Erythroblast (primary cell): ENCODE measurements at regions not wholly inside any gene's neighbourhood (a gene's known extent, or its start where the extent isn't known, plus 50 kb on each side); places are given as distances from the start of the nearest gene placed in this dataset.

Experiments
- DNase-seq, 2 experiments: peaks; one replicate each; lab custom pipeline; 2025; lab: John Stamatoyannopoulos, UW
- GATA1 ChIP-seq: IDR thresholded peaks from 2 replicates; pipeline ENCODE4 v1.6.1; 2011; ENCODE audit warnings: low read depth, mild to moderate bottlenecking, control low read depth, low read length, moderate library complexity
- POLR2A ChIP-seq: IDR thresholded peaks from 2 replicates; pipeline ENCODE4 v1.6.1; 2011; ENCODE audit warnings: mild to moderate bottlenecking, low read length

- DNase-seq = no peak
- TF ChIP-seq POLR2A (no peak), GATA1 (no peak)
Measured at GRCh38 chr2:12597610-12598009, 119.1 kb upstream of the TRIB2 start.

GRCh38 chr2:12602661-12603060, 114.1 kb upstream of the TRIB2 start:
- no peak for TF ChIP-seq POLR2A
- no peak for TF ChIP-seq GATA1
- no peak for DNase-seq

DNA sequence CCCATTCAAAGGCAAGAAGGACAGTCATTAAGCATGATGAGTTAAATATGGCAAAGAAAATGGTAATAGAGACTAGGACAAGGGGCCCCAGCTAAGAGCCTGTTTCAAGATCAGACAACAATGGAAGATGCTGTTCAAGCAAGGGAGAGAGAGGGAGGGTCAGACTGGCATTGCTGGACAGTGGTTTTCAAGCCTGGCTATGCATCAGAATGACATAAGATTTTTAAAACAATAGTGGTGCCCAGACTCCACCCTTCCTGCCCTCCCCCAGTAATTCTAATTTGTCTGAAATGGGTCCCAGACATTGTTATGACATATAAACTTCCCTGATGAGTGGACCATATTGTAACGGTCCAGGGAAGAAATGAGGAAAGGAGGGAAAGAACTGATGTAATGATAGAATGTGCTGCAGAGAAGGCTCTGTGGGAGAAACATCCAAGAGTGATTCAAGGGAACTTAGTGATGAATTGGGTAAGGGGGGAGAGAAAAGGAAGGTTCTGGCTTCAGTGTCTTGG, 112.9 kb upstream of the TRIB2 start:
- TF ChIP-seq GATA1 (no peak), POLR2A (no peak)
- DNase-seq = no peak

- TF ChIP-seq POLR2A = no peak
- TF ChIP-seq GATA1 = no peak
Measured at GRCh38 chr2:12604341-12604740, 112.4 kb upstream of the TRIB2 start.

GRCh38 chr2:12605366-12605765, 111.4 kb upstream of the TRIB2 start:
- no peak for DNase-seq
- TF ChIP-seq POLR2A (no peak), GATA1 (no peak)

More at GRCh38 chr2:12604341-12604740, 112.4 kb upstream of the TRIB2 start:
- no peak for DNase-seq

- DNase-seq = no peak
- TF ChIP-seq GATA1 = no peak
- TF ChIP-seq POLR2A = no peak
Measured at GRCh38 chr2:12605936-12606335, 110.8 kb upstream of the TRIB2 start.

DNA sequence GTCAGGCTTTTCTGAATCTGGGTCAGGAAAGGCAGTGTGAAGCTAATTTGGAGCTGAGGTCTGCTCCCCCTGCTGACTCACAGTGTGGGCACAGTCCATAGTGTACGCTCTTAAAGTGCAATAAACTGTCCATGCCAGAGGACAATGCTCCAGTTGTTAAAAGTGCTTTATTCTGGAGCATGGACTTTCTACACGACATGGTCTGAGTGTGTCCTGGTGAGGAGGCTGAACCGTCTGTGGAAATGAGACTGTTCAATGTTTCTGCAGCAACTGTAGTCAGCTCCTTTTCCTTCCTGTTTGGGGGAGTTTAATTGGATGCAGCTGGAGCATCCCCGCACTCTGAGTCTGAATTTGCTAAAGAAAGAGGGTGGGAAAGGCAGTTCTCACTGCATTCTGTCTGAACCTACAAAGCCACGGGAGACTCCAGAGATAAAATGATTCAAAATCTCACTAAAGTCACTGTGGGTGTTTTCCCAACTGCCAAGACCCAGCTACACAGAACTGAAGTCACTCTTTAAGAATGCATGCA, 110.2 kb upstream of the TRIB2 start:
- DNase-seq = no peak
- TF ChIP-seq POLR2A (no peak), GATA1 (no peak)

- no peak for DNase-seq
- TF ChIP-seq GATA1 (no peak), POLR2A (no peak)
Measured at GRCh38 chr2:12607971-12608370, 108.8 kb upstream of the TRIB2 start.

GRCh38 chr2:12610314-12610713, 106.4 kb upstream of the TRIB2 start:
- no peak for DNase-seq
- TF ChIP-seq POLR2A = no peak
- TF ChIP-seq GATA1 = no peak

GRCh38 chr2:12612168-12612567, 104.6 kb upstream of the TRIB2 start:
- no peak for DNase-seq
- no peak for TF ChIP-seq GATA1
- TF ChIP-seq POLR2A = no peak

GRCh38 chr2:12612671-12613070, 104.1 kb upstream of the TRIB2 start:
- no peak for DNase-seq
- TF ChIP-seq GATA1 (no peak), POLR2A (no peak)

DNA sequence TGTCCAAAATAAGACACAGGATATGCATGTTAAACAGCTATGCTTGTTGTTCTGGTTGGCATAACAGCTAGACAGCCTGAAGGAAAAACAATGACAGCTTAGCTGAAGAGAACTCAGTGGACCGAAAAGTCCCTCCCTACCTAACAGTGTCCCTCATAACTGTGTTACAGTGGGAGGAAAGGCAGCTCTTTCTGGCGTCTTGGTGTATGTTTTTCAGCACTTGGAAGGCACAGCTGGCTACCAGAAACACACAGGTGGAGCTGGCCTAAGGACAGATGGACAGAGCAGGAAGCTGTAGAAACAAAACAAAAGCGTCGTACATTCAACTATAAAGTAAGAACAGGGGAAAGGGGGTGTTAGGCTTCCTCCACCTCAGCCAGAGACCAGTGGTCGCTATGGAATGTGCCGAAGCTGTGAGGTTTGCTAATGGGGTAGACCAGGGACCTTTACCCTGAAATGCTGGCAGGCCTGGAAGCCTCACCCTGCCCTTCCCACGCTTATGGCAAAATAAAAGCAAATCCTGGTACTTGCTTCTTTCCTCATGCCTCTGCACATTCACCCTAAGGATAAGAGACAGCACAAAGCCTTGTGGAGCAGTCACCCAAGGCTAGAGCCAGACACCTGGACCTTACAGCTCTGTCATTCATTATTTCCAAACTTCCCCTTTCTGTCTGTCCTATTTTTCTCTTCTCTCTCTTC, 103.5 kb upstream of the TRIB2 start:
- TF ChIP-seq GATA1 = no peak
- no peak for TF ChIP-seq POLR2A
- DNase-seq = no peak

- no peak for DNase-seq
- no peak for TF ChIP-seq GATA1
- TF ChIP-seq POLR2A = no peak
Measured at GRCh38 chr2:12615509-12615908, 101.2 kb upstream of the TRIB2 start.

GRCh38 chr2:12616456-12617156, 100.1 kb upstream of the TRIB2 start:
- TF ChIP-seq GATA1 (no peak), POLR2A (no peak)

More at GRCh38 chr2:12616456-12617156, 100.1 kb upstream of the TRIB2 start:
- no peak for DNase-seq
